ACHN (cell line): ENCODE measurements at regions not wholly inside any gene's neighbourhood (a gene's known extent, or its start where the extent isn't known, plus 50 kb on each side); places are given as distances from the start of the nearest gene placed in this dataset.

Source experiments
- DNase-seq: peaks from one replicate; pipeline ENCODE4 v3.0.0-alpha.2; 2015
- in situ Hi-C: cut with HindIII; loops from 2 replicates; pipeline ENCODE4 v1.10.0; 2017; ENCODE audit warnings: low sequenced_read_pairs, low pct_ligation_motif_present, low pct_unique_long_range_greater_than_20kb

DNA sequence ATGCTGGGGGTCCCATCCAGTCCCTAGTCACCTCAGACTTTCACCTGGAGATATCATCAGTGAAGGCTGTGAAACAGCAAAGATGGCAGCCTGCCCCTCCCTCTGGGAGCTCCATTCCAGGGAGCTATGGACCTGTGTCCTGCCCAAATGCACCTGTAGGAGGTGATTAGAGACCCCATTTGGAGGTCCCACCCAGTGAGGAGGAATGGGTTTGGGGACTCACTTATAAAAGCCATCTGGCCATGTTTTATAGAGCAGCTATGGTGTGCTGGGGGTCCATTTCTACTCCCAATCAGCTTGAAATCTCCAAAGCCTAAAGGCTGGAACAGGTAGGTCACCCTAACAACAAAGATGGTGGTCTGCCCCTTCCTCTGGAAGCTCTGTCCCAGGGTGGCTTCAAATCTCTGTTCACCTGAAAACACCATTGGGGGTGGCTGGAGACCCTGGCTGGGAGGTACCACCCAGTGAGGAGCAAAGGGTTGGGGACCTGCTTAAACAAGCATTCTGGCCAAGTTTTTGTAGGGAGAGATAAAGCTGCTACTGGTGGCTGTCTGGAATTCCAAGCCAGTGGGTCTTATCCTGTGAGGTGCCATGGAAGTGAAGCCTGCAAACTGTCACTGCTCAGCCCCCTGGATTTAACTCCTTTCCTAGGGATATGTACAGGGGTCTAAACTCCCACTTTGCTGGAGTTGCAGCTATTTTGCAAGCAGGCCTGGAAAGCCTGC, 182.3 kb downstream of the RASSF9 start:
- in situ Hi-C loops = no loop called here
- DNase-seq = no peak

DNA sequence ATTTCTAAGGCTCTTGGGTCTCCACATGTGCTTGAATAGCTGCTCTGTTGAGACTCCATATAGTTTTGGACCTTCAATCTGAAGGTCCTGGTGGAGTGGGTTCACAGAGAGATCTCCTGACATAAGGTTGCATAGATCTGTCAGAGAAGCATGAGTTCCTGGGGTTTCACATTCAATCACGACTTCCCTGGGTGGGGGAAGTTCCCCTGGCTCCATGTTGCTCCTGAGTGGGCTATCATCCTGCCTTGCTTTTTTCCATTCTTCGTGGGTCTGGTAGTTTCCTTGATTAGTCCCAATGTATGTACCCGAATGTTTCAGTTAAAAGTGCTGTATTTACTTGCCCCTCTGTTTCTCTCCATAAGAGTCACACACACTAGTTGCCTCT, 181.8 kb downstream of the RASSF9 start:
- in situ Hi-C loops = no loop called here
- DNase-seq = no peak

DNA sequence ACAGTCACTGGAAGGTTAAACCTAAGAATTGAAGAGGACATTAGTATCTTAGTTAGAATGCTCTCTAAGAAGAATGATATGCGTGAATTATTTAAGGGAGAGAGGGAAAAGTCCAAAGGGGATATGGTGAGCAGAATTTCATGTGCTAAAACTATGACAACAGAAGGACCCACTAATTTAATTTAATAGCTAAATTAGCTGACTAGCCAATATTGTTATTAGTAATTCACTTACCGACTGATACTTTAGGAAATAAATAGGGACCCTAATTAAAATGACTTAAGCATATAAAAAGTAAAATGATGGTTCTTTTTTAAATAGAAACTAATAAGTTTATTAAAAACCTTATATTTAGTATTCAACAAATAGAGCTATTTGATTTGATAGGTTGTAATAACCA, 179.6 kb downstream of the RASSF9 start:
- in situ Hi-C loops = no loop called here
- DNase-seq = no peak

DNA sequence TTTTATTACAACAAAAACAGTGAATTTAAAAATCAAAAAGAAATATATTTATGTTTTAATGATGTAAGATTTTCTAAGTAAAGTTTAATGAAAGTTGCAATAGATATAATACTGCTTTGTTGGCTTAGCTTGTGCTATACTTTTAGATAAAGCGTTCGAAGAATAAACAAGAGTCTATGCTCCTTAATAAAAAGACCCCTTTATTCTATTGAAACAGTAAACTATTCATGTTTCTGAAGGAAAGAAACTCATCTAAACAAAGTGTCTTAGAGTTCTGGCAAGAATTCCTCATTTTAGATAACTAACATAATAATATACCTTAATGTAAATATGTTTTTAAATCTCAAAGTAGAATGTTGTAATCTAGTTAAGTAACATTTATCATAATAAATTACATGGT, 179.0 kb downstream of the RASSF9 start:
- in situ Hi-C loops = no loop called here
- no peak for DNase-seq

DNA sequence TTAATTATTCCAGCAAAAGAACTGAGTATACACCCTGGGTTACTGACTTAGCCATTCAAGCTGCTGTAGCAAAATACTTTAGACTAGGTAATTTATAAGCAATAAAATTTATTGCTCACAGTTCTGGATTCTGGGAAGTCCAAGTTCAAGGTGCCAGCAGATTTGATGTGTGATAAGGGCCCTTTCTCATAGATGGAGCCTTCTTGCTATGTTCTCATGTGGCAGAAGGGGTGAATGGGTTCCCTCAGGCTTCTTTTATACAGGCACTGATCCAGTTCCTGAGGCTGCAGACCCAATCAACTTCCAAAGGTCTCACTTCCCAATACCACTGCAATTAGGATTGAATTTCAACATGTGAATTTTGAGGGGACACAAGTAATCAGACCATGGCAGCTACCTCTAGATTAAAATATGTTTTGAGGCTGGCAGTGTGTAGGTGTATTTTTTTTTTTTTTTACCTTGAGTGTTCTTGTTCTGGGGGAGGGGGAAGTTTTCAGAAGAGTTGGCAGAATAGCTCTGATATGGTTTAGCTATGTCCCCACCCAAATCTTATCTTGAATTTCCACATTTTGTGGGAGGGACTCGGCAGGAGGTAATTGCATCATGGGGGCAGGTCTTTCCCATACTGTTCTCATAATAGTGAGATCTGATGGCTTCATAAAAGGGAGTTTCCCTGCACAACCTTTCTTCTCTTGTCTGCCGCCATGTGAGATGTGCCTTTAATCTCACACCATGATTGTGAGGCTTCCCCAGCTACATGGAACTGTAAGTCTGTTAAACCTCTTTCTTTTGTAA, 178.2 kb downstream of the RASSF9 start:
- in situ Hi-C loops = no loop called here
- no peak for DNase-seq

DNA sequence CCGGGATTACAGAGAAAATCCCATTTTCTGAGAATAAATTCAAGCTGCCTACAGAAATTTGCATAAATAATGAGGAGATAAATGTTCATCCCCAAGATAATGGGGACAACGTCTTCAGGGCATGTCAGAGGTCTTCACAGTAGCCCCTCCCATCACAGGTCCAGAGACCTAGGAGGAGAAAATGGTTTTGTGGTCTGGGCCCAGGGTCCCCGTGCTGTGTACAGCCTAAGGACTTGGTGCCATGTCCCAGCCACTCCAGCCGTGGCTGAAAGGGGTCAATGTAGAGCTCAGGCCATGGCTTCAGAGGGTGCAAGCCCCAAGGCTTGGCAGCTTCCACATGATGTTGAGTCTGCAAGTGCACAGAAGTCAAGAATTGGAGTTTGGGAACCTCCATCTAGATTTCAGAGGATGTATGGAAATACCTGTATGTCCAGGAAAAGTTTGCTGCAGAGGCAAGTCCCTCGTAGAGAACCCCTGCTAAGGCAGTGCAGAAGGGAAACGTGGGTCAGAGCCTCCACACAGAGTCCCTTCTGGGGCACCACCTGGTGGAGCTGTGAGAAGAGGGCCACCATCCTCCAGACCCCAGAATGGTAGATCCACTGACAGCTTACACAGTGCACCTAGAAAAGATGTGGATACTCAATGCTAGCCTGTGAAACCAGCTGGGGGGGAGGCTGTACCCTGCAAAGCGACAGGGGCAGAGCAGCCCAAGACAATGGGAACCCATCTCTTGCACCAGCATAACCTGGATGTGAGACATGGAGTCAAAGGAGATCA, 176.3 kb downstream of the RASSF9 start:
- no peak for DNase-seq
- in situ Hi-C loops = no loop called here

DNA sequence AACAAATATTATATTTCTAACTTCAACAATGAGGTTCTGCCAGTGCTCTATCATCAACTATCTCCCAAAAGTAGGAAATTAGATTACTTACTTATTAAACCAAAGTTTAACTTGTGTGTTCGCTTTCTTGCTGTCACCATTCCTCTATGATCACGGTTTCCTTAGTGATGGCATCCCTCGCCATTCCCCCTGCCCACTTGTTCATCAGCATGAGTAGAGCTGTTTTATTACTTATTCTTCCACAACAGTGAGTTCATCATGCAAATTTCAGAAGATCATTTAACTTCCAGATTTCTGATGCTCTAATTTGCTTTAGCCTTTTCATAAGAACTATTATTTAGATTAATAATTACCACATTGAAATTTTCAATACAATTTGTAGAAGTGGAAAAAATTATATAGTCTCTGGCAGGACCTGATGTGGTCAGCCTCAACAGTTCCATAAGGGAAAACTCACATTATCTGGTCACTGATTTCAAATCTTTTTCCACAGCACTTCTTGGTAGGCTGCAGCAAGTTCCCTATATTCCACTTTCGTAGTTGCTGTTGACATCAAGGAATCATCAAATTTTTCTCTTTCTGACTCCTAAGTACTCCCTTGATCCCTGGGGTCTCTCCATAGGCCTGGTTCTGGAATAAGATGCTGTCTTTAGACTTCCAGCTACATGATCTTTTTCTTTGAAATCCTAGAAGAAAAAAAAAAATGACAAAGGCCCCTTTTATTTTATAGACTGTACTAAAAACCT, 174.6 kb downstream of the RASSF9 start:
- in situ Hi-C loops = no loop called here
- DNase-seq = no peak

DNA sequence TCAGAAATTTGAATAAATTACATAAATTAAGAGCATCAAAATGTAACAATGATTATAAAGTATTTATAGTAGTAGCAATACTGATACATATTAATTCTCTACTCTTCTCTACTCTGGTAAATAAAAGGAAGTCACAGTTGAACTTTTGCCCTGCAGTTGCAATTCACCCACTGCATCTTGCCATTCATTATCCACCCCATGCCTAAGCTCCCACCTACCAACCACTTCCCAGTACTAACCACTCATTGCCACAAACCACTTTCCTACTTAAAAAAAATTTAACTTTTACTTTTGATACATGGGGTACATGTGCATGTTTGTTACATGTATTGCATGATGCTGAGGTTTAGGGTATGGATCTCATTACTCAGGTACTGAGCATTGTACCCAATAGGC, 174.0 kb downstream of the RASSF9 start:
- in situ Hi-C loops = no loop called here
- no peak for DNase-seq

DNA sequence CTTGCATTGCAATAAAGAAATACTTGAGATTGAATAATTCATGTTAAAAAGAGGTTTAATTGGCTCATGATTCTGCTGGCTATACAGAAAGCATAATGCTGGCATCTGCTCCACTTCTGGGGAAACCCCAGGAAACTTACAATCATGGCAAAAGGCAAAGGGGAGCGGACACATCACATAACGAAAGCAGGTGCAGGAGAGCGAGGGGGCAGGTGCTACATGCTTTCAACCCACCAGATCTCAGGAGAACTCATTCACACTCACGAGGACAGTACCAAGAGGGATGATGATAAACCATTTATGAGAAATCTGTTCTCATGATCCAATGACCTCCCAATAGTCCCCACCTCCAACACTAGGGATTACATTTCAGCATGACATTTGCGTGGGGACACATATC, 172.6 kb downstream of the RASSF9 start:
- in situ Hi-C loops = no loop called here
- DNase-seq = no peak

DNA sequence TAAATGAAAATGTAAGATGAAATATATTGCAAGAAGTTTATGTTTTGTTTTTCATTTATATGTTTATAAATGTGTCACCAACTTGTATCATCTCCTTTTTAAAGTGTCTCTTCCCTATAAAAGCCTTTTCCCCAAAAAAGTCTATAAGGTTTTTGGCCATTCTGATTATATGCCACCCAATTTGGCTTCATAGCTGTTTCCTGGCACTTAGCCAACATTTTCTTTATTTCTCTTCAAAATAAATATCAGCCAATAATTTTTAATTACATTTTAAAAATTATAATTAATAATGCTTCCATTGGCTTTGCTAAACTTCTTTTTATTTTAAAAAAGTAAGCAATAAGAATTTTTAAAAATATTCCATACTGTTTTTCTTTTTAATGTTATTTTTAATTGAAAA, 171.8 kb downstream of the RASSF9 start:
- in situ Hi-C loops = no loop called here
- no peak for DNase-seq

DNA sequence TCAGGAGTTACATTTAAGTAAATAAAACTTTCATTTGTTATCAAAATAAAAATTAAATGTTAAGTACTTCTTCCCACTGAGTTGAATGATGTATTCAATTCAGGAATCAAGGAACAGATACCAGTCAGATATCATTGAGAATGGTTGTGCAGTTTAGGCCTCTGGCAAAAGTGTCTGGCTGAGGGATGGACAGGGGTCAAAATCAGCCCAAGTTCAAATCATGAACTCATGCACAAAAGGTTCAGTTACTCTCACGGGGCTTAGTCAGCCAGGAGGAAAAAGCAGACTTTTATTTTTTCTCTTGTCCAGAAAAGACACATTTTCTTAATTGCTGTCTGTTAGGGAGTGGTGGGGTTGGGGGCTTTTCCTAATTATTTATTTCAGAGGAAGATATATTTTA, 166.3 kb downstream of the RASSF9 start:
- in situ Hi-C loops = no loop called here
- DNase-seq = no peak

DNA sequence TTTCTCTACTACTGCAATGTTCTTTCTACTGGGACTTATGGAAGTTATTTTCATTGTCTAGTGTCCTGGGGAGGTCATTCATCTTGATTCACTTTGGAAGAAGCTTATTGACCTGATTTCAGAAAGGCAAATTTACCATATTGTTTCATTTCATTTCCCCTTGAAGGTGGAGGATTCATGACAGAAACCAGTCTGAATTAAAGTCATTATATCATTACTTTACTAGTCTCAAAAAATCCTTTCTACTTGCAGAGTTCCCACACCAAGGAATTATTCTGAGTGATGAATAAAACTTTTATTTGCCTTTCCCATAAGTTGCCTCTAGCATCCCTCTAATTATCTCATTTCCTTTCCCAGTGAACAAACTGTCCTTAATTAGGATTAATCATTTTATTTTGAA, 163.8 kb downstream of the RASSF9 start:
- no peak for DNase-seq
- in situ Hi-C loops = no loop called here

DNA sequence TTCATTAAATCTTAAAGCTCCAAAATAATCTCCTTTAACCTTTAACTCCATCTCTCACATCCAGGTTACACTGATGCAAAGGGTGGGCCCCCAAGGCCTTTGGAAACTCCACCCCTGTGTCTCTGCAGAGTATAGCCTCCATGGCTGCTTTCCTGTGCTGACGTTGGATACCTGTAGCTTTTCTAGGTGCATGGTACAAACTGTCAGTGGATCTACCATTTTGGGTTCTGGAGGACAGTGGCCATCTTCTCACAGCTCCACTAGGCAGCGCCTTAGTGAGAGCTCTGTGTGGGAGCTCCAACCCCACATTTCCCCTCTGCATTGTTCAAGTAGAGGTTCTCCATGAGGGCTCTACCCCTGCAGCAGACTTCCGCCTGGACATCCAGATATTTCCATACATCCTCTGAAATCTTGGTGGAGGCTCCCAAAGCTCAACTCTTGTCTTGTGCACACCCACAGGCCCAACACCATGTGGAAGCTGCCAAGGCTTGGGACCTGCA, 162.2 kb downstream of the RASSF9 start:
- in situ Hi-C loops = no loop called here
- no peak for DNase-seq

DNA sequence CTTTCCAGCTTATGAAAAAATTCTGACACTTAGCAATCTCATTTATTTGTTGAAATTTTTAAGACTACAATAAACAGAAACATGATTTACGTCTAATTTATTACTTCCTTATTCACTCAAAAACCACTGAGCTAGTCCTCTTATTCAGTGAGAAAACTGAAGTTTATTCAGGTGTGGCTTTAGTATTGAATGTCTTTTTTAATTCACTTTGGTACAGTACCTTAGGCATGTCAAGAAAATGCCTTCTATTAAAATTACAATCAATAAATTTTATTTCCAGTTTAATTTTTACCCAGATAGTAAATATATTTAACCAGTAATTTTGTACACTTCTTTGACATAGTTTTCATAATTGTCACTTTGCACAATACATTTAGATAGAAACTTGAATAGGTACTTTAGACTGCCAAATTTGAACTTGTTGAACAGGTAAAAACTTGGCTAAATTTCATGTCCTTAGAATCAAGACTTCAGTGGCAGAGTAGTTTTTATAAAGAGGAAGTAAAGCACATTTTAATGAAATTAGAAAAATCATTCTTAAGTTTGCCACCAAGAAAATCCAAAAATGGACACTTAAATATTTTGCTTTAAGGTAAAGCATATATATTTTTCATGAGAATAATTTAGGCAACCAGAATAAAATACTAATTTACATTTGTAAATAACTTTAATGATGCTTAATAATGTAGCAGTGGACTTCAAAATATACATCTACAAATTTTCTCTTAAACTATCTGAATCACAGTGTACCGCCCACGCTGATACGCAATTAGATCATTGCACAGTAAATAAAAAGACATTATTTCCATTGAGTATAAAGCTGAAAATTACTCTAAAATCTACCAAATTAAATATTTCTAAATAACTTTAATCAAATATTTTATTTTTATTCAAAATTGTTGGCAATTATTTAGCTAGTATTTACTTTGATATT, 159.1 kb downstream of the RASSF9 start:
- in situ Hi-C loops = no loop called here

DNA sequence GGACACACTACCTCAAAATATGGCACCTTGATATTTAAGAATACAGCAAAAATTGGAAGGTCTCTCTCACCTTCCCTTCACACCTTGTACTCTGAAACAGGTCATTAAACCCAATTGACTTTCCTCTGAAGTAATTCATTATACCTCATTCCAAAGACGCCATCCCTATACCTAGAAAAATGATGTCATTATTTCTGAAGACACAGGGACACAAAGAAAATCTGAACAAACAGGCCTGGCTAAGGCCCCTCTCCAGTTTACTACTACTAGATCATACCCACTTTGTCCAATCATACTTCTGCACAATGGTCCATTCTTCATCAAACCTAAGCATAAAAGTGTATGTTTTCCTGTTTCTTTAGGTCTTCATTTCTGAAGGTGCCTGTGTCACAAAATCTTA, 156.9 kb downstream of the RASSF9 start:
- in situ Hi-C loops = no loop called here
- no peak for DNase-seq

More for the DNA sequence above, 159.1 kb downstream of the RASSF9 start:
- no peak for DNase-seq

DNA sequence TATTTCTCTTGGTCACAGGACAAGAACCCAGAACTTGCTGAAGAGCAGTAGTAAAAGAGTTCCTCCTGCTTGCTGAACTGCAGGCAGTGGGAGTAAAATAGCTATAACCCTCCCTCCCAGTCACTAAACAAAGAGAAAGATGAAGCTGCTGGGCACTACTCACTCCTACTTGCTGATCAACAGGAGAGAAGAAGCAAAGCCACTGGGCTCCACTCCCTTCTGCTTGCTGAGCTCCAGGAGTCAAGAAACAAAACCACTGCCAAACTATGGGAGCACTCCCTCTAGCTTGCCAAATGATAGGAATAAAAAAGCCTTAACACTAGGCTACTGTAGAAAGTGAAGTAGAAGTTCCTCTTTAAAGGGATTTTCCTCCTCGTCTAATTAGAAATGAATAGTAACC, 155.3 kb downstream of the RASSF9 start:
- in situ Hi-C loops = no loop called here

DNA sequence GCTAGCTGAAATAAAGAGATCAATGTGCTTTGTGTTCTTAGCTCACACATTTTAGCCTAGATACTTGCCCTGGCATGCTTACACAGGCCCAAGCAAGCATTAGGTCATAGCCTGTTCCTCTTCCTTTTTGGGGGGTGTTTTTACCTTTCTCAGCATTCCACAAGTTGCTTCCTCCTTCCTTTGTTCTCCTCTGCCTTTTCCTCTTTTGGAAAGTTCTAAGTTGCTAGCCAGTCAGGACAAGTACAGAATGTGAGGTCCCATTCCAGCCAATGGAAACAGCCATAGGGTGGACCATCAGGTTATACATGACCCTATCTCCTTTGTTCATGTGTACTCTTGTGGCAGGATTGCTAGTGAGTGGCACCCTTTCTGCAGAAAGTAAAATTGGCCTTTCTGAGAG, 154.9 kb downstream of the RASSF9 start:
- in situ Hi-C loops = no loop called here
- no peak for DNase-seq

More for the DNA sequence above, 155.3 kb downstream of the RASSF9 start:
- DNase-seq = no peak

DNA sequence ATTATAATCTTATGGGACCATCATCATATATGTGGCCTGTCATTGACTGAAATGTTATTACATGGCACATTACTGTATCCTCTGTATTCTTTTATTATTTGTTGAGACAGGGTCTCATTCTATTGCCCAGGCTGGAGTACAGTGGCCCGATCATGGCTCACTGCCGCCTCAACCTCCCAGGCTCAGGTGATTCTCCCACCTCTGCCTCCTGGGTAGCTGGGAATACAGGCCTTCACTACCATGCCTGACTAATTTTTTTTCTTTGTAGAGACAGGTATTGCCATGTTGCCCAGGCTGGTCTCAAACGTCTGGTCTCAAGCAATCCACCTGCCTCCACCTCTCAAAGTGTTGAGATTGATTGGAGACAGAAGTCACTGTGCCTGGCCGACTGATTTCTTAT, 153.2 kb downstream of the RASSF9 start:
- DNase-seq = no peak
- in situ Hi-C loops = no loop called here
